Activated T-cell treated with anti-CD3 and anti-CD28 coated beads for 48 hours (primary cell): ENCODE measurements at regions not wholly inside any gene's neighbourhood (a gene's known extent, or its start where the extent isn't known, plus 50 kb on each side); places are given as distances from the start of the nearest gene placed in this dataset.
"Not testable (repeated sequence)": the region's sequence is repeated elsewhere in the genome, so short reads cannot be mapped to it uniquely, and the experiment has no call there.

ENCODE experiments used
- DNase-seq: peaks from one replicate; pipeline ENCODE4 v3.0.0-alpha.2; 2020; ENCODE audit warnings: low read depth

DNA sequence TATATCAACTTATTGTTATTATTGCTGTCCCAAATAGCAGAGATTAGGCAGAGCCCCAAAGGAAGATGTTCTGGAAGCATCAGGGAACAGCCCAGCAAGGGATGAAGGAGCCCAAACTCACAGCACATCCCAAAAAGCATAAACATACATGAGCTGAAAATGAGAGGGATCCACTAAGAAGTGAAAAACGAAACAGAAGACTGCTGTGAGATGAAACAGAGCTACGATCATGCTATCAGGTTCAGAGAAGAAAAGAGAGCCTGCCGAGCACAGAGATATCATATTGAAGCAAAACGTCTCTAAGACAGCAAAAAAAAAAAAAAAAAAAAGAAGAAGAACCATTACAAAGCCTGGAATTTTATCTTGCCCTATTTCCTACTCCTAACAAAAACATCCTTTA is 127.3 kb downstream of the ZNF608 start:
- no peak for DNase-seq

DNA sequence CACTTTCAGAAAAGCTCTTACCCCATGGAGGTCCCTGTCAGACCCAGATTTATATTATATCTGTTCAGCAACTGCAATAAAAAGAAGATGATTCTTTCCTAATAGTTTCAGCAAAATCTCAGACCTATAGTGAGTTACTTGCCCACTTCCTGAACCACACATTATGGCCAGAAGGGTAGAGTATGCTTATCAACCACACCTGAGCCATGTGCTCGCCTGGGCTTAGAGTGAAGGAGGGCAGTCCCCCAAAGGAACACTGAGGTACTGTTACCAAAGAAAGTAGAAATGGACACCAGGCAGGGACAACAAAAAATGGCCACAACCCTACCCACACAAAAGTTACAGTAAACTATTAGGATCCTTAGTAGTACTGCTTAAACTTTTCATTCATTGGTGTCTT is 128.7 kb downstream of the ZNF608 start:
- no peak for DNase-seq

DNA sequence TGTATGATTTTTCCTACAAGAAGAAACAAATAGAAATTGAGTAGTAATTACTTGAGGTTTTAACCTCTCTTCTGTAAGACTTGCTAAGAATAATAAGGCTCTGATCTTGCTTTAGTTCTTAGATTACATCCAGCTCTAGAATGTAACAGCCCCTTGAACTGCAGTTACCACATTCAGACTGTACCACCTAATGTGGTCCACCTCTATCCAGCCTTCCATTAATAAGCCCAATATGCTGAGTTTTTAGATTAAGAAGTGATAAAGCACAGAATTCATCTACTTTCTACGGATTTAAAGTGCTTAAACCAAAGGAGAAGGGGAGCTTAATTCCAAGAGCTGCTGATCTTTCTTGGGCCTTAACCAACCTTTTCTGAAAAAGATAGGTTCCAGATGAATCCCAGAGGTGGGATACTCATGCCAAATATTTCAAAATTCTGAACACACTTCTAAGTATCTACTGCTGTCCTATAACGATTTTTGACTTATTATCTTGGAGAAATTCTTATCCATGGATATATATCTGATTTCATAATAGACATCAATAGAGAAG is 131.5 kb downstream of the ZNF608 start:
- no peak for DNase-seq

DNA sequence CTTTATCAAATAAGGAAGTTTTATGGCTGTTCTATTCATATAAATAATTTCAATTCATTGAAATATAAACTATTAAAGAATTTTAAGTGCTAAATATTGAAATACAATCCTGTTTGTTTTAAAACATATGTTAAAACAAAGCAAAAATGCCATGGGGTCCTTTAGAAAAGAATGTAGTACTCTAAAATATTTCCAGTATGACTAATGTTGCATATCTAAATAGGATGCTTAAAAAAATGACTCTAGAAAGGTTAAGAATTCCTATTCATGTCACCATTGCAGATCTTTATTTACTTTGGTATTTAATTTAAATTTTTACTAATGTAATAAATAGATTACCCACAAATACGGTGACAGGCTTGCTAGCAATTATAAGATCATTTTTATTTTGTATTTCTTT is 132.3 kb downstream of the ZNF608 start:
- no peak for DNase-seq

DNA sequence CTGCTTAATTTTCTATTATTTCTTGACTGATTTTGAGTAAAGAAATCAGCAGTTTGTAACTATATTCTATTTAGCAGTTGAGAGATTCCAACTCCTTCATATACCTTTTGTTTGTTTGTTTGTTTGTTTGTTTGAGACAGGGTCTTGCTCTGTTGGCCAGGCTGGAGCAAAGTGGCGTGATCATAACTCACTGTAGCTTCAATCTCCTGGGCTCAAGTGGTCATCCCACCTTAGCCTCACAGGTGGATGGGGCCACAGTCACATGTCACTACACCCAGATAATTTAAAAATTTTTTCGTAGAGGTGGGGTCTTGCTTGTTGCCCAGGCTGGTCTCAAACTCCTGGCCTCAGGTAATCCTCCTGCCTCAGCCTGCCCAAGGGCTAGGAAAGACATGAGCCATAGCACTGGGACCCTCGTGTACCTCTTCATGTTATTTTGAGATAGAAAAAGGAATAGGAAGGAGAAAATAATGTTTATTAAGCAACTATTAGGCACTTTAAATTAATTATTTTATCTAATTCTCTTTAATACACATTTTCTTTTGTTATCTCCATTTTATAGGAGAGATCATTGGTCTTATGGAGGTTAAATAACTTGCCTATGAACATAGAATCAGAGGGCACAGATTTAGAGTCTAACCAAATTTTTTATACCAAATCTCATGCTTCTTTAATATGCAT is 133.0 kb downstream of the ZNF608 start:
- DNase-seq: no peak

DNA sequence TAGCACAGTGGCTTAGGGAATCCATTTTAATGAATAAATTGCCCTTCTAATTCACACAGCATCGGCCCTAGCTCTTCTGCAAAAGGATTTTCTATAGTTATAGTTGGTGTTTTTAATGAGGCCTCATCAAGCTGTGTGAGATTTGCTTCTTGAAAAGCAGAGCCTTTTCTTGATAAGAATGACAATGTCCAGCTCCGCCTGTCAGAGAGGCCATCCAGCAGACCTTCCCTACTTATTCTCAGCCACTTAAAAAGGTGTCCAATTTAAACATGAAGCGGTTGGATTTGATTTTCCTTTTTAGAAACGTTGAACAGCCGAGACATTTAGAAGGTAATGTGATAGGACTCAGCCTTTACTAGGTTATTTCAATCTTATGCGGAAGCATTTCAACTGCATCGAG is 134.4 kb downstream of the ZNF608 start:
- no peak for DNase-seq

DNA sequence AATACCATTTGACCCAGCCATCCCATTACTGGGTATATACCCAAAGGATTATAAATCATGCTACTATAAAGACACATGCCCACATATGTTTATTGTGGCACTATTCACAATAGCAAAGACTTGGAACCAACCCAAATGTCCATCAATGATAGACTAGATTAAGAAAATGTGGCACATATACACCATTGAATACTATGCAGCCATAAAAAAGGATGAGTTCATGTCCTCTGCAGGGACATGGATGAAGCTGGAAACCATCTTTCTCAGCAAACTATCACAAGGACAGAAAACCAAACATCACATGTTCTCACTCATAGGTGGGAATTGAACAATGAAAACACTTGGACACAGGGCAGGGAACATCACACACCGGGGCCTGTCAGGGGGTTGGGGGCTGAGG is 135.2 kb downstream of the ZNF608 start:
- not testable (repeated sequence) for DNase-seq

DNA sequence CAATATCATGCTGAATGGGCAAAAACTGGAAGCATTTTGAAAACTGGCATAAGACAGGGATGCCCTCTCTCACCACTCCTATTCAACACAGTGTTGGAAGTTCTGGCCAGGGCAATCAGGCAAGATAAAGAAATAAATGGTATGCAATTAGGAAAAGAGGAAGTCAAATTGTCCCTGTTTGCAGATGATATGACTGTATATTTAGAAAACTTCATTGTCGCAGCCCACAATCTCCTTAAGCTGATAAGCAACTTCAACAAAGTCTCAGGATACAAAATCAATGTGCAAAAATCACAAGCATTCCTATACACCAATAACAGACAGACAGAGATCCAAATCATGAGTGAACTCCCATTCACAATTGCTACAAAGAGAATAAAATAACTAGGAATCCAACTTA is 136.8 kb downstream of the ZNF608 start:
- DNase-seq: not testable (repeated sequence)

DNA sequence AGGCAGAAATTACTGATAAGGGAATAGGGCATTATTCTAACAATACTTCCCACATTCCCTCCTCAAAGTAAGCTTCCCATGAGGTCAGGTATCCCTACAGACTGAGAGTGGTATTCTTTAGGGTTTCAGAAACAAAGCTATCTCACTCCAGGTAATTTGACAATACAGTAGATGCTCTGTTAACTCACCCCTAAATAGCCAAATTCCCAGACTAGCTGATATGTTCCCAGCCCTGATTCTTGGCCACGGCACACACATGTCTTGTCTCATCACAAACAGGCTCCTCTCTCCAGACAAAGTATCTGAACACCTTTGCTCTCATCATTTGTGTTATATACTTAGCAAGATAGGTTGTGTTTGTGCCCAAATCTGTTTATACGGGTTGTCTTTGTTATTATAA is 139.9 kb downstream of the ZNF608 start:
- no peak for DNase-seq

DNA sequence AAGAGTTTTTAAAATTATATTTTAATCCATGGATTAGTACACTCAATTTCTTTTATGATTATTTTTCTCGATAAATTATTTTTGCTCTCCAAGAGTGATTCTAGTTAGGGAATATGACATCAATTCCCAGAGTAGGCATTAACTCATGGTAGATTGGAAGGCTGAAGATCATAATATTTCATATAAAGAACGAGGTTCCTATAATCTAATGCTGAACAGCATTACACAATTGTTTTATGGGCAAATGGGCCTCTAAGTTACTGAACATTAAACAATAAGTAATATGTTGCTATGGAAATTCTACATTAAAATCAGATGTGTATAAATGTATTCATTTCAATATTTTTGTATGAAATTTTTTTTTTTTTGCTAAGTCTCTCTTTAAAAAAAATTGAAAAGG is 140.3 kb downstream of the ZNF608 start:
- no peak for DNase-seq

DNA sequence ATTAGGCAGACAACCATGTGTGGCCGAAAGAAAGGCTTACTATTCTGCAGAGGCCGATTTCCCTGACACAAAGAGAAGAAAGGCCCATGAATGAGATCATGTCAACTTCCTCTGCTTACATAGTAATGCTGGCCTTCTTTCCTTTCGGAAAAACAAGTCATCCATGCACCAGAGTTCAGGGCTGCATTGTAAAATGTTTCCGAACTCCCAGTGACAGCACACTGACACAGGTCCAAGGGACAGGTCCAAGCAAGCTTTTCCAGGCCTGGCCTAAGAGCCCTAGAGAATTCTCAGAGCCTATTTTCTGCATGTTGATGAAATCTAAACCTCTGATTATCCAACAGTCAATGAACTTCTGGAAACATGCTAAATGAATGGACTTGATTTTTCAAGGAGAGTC is 140.9 kb downstream of the ZNF608 start:
- DNase-seq: no peak

DNA sequence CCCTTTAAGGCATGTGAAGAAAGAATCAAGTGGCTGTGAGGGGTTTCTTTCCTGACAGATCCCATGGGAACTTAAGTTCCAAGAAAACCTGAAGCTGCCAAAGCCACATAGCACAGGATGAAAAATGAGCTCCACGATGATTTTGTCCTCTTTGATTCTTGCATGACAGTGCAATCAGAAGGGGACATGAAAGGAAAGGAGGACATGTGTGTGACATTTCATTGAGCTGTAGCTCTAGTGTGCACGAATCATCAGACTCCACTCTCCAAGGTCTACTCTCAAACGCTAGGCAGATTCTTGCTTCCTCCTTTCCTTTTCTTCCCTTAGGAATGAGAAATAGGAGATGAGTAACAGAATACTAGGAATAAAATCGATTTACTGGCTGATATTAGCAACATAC is 142.0 kb downstream of the ZNF608 start:
- no peak for DNase-seq

DNA sequence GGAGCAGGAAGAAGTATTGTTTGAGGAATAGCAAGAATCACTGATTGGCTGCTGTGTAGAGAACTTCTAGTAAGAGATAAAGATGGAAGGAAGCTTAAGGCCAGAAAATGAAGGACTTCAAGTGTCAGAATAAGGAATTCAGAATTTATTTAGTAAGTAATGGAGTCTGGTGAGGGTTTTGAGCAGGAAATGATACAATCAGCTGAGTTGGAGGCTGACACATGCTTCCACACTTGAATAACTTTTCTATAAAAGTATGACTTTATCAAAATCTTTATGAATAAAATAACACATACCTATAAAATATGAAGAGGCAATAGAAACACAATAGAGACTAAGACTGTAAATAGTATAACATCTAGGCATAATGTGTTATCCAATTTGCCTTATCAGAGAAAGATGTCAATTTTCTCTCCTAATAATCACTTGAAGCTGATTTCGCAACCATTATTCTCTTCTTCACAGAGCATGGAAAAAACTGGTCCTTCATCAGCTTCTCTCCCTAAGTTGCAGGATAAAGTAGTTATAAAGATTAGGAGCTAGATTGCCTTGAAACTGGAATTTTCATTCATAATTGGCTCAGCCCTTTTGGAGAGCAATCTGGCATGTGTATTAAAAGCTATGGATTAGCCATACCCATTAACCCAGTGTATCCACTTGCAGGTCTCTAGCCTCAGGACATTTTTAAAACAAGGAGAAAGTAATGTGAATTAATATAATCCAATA is 143.4 kb downstream of the ZNF608 start:
- no peak for DNase-seq

DNA sequence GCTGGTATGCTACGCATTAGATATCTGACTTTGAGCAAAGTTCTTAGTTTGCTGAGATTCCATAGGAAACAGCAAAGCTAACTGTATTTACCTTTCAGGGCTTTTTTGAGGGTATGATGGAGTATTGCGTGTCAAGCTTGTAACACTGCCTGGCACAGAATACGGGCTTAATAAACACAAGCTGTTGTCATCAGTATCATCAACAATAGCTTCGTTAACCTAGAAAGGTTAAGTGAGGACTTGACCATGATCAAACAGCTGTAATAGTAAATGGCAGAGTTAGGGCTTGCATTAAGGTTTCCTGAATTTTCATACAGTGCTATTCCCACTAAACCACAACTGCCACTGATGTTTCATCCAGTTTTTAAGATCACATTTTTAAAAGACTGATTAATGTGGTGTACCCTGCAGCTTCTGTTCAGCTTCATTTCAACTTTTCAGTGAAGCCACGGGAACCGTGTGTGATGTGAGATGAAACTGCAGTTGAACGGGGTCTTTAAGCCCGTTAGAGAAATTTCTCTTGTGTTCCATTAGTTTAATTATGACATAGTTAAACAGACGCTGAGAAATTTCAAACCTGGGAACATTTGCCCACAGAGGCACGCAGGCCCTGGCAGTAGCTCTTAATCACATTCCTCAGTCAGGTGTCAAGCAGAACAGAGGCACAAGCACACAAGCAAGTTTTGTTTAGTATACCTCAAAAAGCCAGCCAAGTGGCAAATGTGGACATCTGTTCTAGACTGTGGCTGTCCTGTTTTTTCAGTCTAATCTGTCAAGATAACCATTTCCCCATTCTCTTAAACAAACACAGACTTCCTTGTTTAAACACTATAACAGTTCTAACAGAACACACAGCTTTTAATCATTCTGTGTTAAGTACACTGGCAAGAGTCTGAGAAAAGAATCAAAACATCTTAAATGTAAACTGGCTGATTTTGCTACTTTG is 147.1 kb downstream of the ZNF608 start:
- no peak for DNase-seq

DNA sequence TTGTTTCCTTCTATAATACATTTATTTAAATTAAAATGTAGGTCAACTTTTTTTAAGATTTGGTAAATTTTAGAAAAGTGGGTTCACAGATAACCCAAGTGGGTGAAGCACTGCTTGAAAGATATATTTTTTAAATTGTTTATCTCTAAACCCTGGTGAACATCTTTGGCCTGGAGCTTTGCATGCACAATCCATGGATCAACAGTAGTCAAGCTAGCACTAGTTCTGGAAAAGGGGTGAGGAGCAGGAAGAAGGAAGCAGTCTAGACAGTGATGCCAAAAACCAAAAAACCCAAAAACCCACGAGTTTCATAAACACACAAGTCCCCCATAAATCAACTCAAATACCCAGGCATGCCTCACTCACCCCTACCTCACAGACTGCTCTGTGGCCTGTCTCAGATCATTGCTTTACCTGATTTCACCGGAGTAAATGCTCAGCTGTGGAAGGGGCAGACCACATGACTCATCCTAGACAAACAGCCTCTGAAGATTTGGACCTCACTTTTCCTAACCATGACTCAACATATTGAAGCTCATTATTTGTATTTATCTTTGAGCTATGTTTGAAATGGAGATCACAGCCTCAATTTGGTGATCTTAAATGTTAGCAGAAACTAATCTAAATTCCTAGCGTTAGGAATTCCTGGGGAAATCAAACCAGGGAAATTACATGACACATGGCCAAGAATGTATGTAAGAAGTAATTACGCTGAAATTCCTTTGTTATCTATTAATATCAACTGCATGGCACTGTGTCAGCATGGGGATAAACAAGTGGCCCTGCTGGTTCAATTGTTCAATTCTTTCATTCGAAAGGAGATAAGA is 149.6 kb downstream of the ZNF608 start:
- DNase-seq: no peak

DNA sequence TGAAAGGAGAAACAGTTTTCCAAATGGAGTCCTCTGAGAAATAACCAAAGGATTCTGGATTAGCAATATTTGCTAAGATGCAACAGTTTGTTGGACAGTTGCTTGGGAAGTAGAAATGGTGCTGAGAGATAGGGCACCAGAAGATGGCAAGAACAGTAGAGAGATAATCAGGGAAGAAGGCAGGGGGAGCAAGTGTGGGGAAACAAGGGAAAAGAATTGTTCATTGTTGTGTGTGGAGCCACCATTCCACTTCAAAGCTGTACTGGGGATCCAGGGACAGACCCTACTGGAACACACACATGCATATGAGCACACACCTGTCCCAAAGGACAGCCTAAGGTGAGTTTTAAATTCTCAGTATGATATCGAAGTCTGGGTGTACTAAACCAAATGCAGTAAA is 152.5 kb downstream of the ZNF608 start:
- no peak for DNase-seq

DNA sequence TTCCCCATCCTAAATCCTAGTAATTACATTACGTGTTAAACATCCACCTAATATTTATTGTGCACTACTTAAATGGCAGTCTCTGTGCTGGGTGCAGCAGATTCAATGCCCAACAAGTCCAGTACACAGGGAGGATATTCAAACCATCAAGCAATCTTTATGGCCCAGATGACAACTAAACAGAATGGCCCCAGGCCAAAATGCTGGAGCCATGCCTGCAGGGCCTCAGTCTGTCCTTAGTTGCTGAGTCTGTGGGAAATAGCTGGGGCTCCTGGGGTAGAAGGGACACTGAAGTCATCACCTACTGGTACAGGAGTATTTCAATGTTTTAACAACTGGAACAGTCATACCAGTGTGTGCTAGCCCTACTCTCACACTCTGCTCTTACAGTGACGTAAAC is 153.5 kb downstream of the ZNF608 start:
- no peak for DNase-seq

DNA sequence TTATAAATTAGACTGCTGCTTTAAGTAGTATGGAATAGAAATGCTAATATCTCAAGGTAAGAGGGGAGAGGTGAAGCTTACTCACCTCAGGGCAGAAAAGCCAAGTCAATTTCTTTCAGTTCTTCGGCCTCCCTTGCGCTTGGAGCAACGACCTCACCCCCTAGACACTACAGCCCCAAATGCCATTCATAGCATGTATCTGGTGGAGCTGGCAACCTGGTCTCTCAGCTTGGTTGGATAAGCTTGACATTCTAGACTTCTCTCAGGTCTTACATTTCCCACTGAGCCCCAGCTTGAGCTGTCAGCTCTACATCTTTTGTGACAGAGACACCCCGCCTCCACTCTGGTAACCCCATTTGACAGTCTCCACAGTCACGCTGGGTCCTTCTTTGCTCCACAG is 154.9 kb downstream of the ZNF608 start:
- DNase-seq: no peak

DNA sequence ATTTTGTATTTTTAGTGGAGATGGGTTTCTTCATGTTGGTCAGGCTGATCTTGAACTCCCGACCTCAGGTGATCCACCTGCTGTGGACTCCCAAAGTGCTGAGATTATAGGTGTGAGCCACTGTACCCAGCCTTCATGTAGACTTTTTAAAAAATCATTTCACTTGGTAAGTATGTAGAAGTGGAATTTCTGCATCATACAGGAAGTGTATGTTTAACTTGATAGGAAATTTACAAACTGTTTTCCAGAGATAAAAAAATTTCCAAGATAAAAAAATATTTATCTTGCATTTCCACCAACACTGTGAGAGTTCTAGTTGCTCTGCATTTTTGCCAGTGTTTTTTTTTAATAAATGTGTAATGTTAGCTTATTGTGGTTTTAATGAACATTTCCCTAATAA is 155.8 kb downstream of the ZNF608 start:
- DNase-seq: no peak

DNA sequence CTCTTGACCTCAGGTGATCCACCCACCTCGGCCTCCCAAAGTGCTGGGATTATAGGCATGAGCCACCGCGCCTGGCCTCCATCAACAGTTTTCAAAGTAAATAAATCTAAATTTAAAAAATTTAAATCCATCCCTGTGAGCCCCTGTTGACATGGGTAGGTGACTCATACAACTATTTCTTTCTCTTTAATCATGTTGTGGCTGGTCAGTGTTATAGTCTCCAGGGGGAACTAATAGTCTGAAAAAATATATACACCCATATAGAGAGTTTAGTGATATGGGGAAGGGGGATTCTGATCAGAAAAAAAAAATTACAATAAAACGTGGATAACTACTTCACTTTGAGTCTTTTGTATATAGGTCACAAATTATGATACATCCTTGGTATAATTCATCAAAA is 159.2 kb downstream of the ZNF608 start:
- DNase-seq: no peak

DNA sequence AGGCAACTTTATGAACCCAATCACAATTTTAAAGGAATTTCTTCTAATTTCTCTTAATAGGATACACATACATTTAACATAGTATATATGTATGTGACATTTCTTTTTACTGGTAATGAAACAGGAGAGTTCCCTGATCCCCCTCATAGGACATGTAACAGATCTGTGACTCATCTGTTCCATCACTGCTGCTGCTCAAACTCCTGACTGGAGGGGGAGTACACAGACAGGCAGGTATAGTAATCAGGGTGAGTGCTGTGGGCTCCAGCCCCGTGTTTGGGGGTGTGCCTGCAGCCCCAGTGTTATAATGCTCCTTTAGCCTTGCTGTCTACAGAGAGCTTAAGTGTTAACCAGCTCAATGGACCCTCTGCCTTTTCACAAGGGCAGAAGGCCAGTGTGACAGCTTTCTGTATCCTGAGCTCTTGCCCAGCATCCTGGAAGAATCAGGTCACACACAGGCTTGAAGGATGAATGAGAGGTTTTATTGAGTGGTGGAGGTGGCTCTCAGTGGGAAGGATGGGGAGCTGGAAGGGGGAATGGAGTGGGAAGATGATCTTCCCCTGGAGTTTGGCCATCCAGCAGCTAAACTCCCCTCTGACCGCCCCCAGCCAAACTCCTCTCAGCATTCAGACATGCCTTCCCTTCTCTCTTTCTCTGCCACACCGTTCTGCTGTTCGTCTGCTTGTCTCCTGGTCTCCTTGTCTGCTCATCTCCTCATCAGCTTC is 161.3 kb downstream of the ZNF608 start:
- no peak for DNase-seq
